ENCODE measurements at regions not wholly inside any gene's neighbourhood (a gene's known extent, or its start where the extent isn't known, plus 50 kb on each side); places are given as distances from the start of the nearest gene placed in this dataset.

- DNase-seq = no peak
Observed at GRCh38 chr6:40263970-40264369, 323.2 kb downstream of the LRFN2 start.

- no peak for DNase-seq
Observed at GRCh38 chr6:40262363-40262762, 324.8 kb downstream of the LRFN2 start.

- no peak for DNase-seq
Observed at GRCh38 chr6:40258531-40258930, 324.3 kb upstream of the MOCS1 start.

- no peak for DNase-seq
Observed at GRCh38 chr6:40256831-40257230, 322.6 kb upstream of the MOCS1 start.

GRCh38 chr6:40256224-40256623, 322.0 kb upstream of the MOCS1 start:
- no peak for DNase-seq

- no peak for DNase-seq
Observed at GRCh38 chr6:40253420-40253819, 319.2 kb upstream of the MOCS1 start.

- no peak for DNase-seq
Observed at GRCh38 chr6:40252531-40253258, 318.4 kb upstream of the MOCS1 start.

GRCh38 chr6:40251637-40252300, 317.5 kb upstream of the MOCS1 start:
- peak; percentile 80 for DNase-seq

GRCh38 chr6:40249935-40250334, 315.7 kb upstream of the MOCS1 start:
- no peak for DNase-seq

- no peak for DNase-seq
Observed at GRCh38 chr6:40247516-40248115, 313.4 kb upstream of the MOCS1 start.

GRCh38 chr6:40244699-40245098, 310.4 kb upstream of the MOCS1 start:
- no peak for DNase-seq

GRCh38 chr6:40232698-40233097, 298.4 kb upstream of the MOCS1 start:
- no peak for DNase-seq

GRCh38 chr6:40227735-40228134, 293.5 kb upstream of the MOCS1 start:
- no peak for DNase-seq

- no peak for DNase-seq
Observed at GRCh38 chr6:40222354-40222753, 288.1 kb upstream of the MOCS1 start.

- no peak for DNase-seq
Observed at GRCh38 chr6:40219799-40220198, 285.5 kb upstream of the MOCS1 start.

- DNase-seq = no peak
Observed at GRCh38 chr6:40210628-40211056, 276.4 kb upstream of the MOCS1 start.

- no peak for DNase-seq
Observed at GRCh38 chr6:40205801-40206200, 271.5 kb upstream of the MOCS1 start.

GRCh38 chr6:40205004-40205403, 270.7 kb upstream of the MOCS1 start:
- no peak for DNase-seq

- no peak for DNase-seq
Observed at GRCh38 chr6:40197371-40197770, 263.1 kb upstream of the MOCS1 start.

GRCh38 chr6:40196135-40196518, 261.9 kb upstream of the MOCS1 start:
- no peak for DNase-seq

GRCh38 chr6:40195428-40196134, 261.3 kb upstream of the MOCS1 start:
- DNase-seq = no peak

- no peak for DNase-seq
Observed at GRCh38 chr6:40194447-40195170, 260.3 kb upstream of the MOCS1 start.

- DNase-seq = no peak
Observed at GRCh38 chr6:40192516-40192915, 258.3 kb upstream of the MOCS1 start.
